ENCODE measurements at regions not wholly inside any gene's neighbourhood (a gene's known extent, or its start where the extent isn't known, plus 50 kb on each side); places are given as distances from the start of the nearest gene placed in this dataset.

DNA sequence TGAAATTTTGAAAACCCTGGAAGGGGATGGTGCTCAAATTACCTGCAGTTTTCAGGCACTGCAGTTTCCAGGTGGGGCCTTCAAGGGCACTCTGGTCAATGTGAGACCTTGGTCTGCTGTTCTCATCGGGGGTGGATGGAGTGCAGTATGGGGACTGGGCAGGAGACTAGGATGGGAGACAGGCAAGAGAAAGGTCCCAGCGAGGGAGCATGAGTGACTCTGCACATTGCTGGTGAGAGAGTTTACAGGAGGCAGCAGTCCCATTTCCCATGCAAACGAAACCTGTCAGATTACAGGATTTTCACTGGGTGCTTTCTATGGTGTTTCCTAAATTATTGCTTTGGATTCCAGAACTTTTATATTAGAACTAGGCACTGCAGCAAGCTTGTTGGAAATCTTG is 73.5 kb upstream of the DTNBP1 start:
- ATAC-seq (no peak), DNase-seq (ENCODE audit: low read depth, low spot score) (no peak)
- H3K79me2 ChIP-seq (ENCODE audit: insufficient read depth, low read length), result no peaks in the 10 kb centered on the region
- H3K9me2 ChIP-seq (ENCODE audit: insufficient read depth), result peaks cover 3% of the 10 kb centered on the region; the same call in 1 of the 2 replicates
- H3K36me3 ChIP-seq (ENCODE audit: control insufficient read depth in 1 of 2, insufficient read depth in 2 of 2, low read length in 2 of 2), result no peaks in the 10 kb centered on the region
- H3K4me1 ChIP-seq (ENCODE audit: control insufficient read depth in 1 of 2, insufficient read depth in 2 of 2, low read length in 2 of 2), result peaks cover 4 to 13% of the 10 kb centered on the region in 2 experiments; a peak in 3 of 4 replicates
- TF ChIP-seq EGR1 (IDR thresholded peaks at IDR 0.05; ENCODE audit: low read depth) (no peak), SIN3A (IDR thresholded peaks at IDR 0.05; ENCODE audit: low read depth) (no peak), FOSL1 (IDR thresholded peaks at IDR 0.05; ENCODE audit: low read depth) (no peak)
- TF ChIP-seq, protein P1, sequence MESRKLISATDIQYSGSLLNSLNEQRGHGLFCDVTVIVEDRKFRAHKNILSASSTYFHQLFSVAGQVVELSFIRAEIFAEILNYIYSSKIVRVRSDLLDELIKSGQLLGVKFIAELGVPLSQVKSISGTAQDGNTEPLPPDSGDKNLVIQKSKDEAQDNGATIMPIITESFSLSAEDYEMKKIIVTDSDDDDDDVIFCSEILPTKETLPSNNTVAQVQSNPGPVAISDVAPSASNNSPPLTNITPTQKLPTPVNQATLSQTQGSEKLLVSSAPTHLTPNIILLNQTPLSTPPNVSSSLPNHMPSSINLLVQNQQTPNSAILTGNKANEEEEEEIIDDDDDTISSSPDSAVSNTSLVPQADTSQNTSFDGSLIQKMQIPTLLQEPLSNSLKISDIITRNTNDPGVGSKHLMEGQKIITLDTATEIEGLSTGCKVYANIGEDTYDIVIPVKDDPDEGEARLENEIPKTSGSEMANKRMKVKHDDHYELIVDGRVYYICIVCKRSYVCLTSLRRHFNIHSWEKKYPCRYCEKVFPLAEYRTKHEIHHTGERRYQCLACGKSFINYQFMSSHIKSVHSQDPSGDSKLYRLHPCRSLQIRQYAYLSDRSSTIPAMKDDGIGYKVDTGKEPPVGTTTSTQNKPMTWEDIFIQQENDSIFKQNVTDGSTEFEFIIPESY (IDR thresholded peaks at IDR 0.05; ENCODE audit: extremely low read depth, insufficient replicate concordance, low read length), result no peak
- H3K9me3 ChIP-seq (ENCODE audit: control insufficient read depth in 1 of 2, insufficient read depth in 1 of 2, low read depth in 1 of 2, low read length in 2 of 2), result no peaks in the 10 kb centered on the region
- no peaks in the 10 kb centered on the region for H3K27me3 ChIP-seq (ENCODE audit: insufficient read depth, low read length)
- POLR2A ChIA-PET, result no interaction called here
- intact Hi-C loops (cut with micrococcal nuclease), result no loop called here
- no TSS peak for BruUV-seq (replicated peaks)
- H3K4me3 ChIP-seq (replicated peaks in 1 of 2; ENCODE audit: low read depth in 1 of 2, low read length in 2 of 2), result no peak overlapping the region
- H3K9ac ChIP-seq (ENCODE audit: low read length), result no peak overlapping the region
- H2AFZ ChIP-seq (ENCODE audit: low read depth, low read length, poor library complexity, severe bottlenecking), result no peak overlapping the region
- peak overlapping the region; percentile 38; the same call in 1 of the 2 replicates for H3K4me2 ChIP-seq (ENCODE audit: low read length)
- CTCF ChIA-PET, result no interaction called here
- H4K20me1 ChIP-seq (ENCODE audit: insufficient read depth), result no peaks in the 10 kb centered on the region
- no peak overlapping the region for H3K27ac ChIP-seq (ENCODE audit: low read depth, low read length)
- RAD21 ChIA-PET (ENCODE audit: low non-redundant PET in 1 of 2, low total read pairs in 2 of 2, uncharacterized antibody in 2 of 2, unreplicated experiment in 2 of 2), result no interaction called here

GRCh38 chr6:15735567-15736265 is 72.9 kb upstream of the DTNBP1 start:
- intact Hi-C loops (cut with micrococcal nuclease), result no loop called here
- peaks cover 3% of the 10 kb centered on the region; the same call in 1 of the 2 replicates for H3K9me2 ChIP-seq (ENCODE audit: insufficient read depth)
- DNase-seq (ENCODE audit: low read depth, low spot score) (no peak), ATAC-seq (no peak)
- H3K36me3 ChIP-seq (ENCODE audit: control insufficient read depth in 1 of 2, insufficient read depth in 2 of 2, low read length in 2 of 2), result no peaks in the 10 kb centered on the region
- 0 out of 2 replicates have a peak, but pooled peaks have one; percentile 41 for TF ChIP-seq EGR1 (IDR thresholded peaks at IDR 0.05; ENCODE audit: low read depth)
- TF ChIP-seq JUND (IDR thresholded peaks at IDR 0.05), result 0 out of 2 replicates have a peak, but pooled peaks have one; percentile 18
- 0 out of 2 replicates have a peak, but pooled peaks have one; percentile 17 for TF ChIP-seq SP1 (IDR thresholded peaks at IDR 0.05; ENCODE audit: low read depth)
- no peak for TF ChIP-seq POLR2AphosphoS5 (IDR thresholded peaks at IDR 0.05; ENCODE audit: low read depth, low read length)
- RAD21 ChIA-PET (ENCODE audit: low non-redundant PET in 1 of 2, low total read pairs in 2 of 2, uncharacterized antibody in 2 of 2, unreplicated experiment in 2 of 2), result no interaction called here
- no peak overlapping the region for H3K9ac ChIP-seq (ENCODE audit: low read length)
- CTCF ChIA-PET, result no interaction called here
- H3K4me1 ChIP-seq (ENCODE audit: control insufficient read depth in 1 of 2, insufficient read depth in 2 of 2, low read length in 2 of 2), result peaks cover 4 to 13% of the 10 kb centered on the region in 2 experiments; a peak in 3 of 4 replicates
- H3K4me3 ChIP-seq (replicated peaks in 1 of 2; ENCODE audit: low read depth in 1 of 2, low read length in 2 of 2), result no peak overlapping the region
- POLR2A ChIA-PET, result no interaction called here
- no TSS peak for BruUV-seq (replicated peaks)
- H3K4me2 ChIP-seq (ENCODE audit: low read length), result peak overlapping the region; percentile 38
- peak overlapping the region; percentile 57 for H2AFZ ChIP-seq (ENCODE audit: low read depth, low read length, poor library complexity, severe bottlenecking)
- H3K27me3 ChIP-seq (ENCODE audit: insufficient read depth, low read length), result no peaks in the 10 kb centered on the region
- no peaks in the 10 kb centered on the region for H3K9me3 ChIP-seq (ENCODE audit: control insufficient read depth in 1 of 2, insufficient read depth in 1 of 2, low read depth in 1 of 2, low read length in 2 of 2)
- H3K79me2 ChIP-seq (ENCODE audit: insufficient read depth, low read length), result no peaks in the 10 kb centered on the region
- no peaks in the 10 kb centered on the region for H4K20me1 ChIP-seq (ENCODE audit: insufficient read depth)
- no peak overlapping the region for H3K27ac ChIP-seq (ENCODE audit: low read depth, low read length)
